ENCODE measurements at regions not wholly inside any gene's neighbourhood (a gene's known extent, or its start where the extent isn't known, plus 50 kb on each side); places are given as distances from the start of the nearest gene placed in this dataset.
"Not testable (repeated sequence)": the region's sequence is repeated elsewhere in the genome, so short reads cannot be mapped to it uniquely, and the experiment has no call there.

- Mint-ChIP-seq H3K4me1 (peaks cover 0 to 2% (median 0%) of the 10 kb centered on the region in 3 donors), H3K36me3 (no peaks in the 10 kb centered on the region), H3K4me3 (no peak overlapping the region), H3K27ac (no peak overlapping the region), H3K9me3 (peaks cover 0 to 2% (median 0%) of the 10 kb centered on the region in 3 donors), H3K27me3 (peaks cover 1% of the 10 kb centered on the region)
These were observed 172.0 kb upstream of the MSX2 start for GRCh38 chr5:174552428-174552827.

- peak overlapping the region in 1 of 3 donors; percentile 62 for H3K27ac Mint-ChIP-seq
- H3K4me1 Mint-ChIP-seq = peaks cover 0 to 2% (median 0%) of the 10 kb centered on the region in 3 donors
- peaks cover 0 to 2% (median 0%) of the 10 kb centered on the region in 3 donors for H3K9me3 Mint-ChIP-seq
- H3K36me3 Mint-ChIP-seq = no peaks in the 10 kb centered on the region
- H3K4me3 Mint-ChIP-seq = no peak overlapping the region
- H3K27me3 Mint-ChIP-seq = peaks cover 1% of the 10 kb centered on the region
These were observed 170.8 kb upstream of the MSX2 start for GRCh38 chr5:174553556-174553955.

GRCh38 chr5:174555726-174556125, 168.7 kb upstream of the MSX2 start:
- Mint-ChIP-seq H3K27ac (no peak overlapping the region), H3K27me3 (no peaks in the 10 kb centered on the region), H3K4me3 (no peak overlapping the region), H3K36me3 (no peaks in the 10 kb centered on the region), H3K9me3 (peaks cover 0 to 2% (median 0%) of the 10 kb centered on the region in 3 donors), H3K4me1 (peaks cover 0 to 2% (median 0%) of the 10 kb centered on the region in 3 donors)

GRCh38 chr5:174556756-174557155, 167.6 kb upstream of the MSX2 start:
- H3K9me3 Mint-ChIP-seq = peaks cover 0 to 2% (median 0%) of the 10 kb centered on the region in 3 donors

GRCh38 chr5:174558190-174558589, 166.2 kb upstream of the MSX2 start:
- Mint-ChIP-seq H3K9me3 (peaks cover 0 to 2% (median 0%) of the 10 kb centered on the region in 3 donors), H3K4me1 (peaks cover 0 to 2% (median 0%) of the 10 kb centered on the region in 3 donors), H3K27me3 (no peaks in the 10 kb centered on the region), H3K4me3 (no peak overlapping the region), H3K27ac (no peak overlapping the region), H3K36me3 (no peaks in the 10 kb centered on the region)

More at GRCh38 chr5:174556756-174557155, 167.6 kb upstream of the MSX2 start:
- Mint-ChIP-seq H3K4me3 (no peak overlapping the region), H3K27ac (no peak overlapping the region), H3K36me3 (no peaks in the 10 kb centered on the region), H3K27me3 (no peaks in the 10 kb centered on the region), H3K4me1 (peaks cover 0 to 2% (median 0%) of the 10 kb centered on the region in 3 donors)

GRCh38 chr5:174559141-174559540, 165.2 kb upstream of the MSX2 start:
- Mint-ChIP-seq H3K4me1 (peaks cover 0 to 2% (median 0%) of the 10 kb centered on the region in 3 donors), H3K9me3 (peaks cover 0 to 2% (median 0%) of the 10 kb centered on the region in 3 donors), H3K27ac (peak overlapping the region in 1 of 3 donors; percentile 59), H3K27me3 (no peaks in the 10 kb centered on the region), H3K36me3 (no peaks in the 10 kb centered on the region), H3K4me3 (no peak overlapping the region)

GRCh38 chr5:174559566-174560090, 164.8 kb upstream of the MSX2 start:
- Mint-ChIP-seq H3K4me1 (peaks cover 0 to 2% (median 0%) of the 10 kb centered on the region in 3 donors), H3K9me3 (peaks cover 0 to 2% (median 0%) of the 10 kb centered on the region in 3 donors), H3K27ac (no peak overlapping the region), H3K36me3 (no peaks in the 10 kb centered on the region), H3K27me3 (no peaks in the 10 kb centered on the region), H3K4me3 (no peak overlapping the region)

GRCh38 chr5:174560861-174561260, 163.5 kb upstream of the MSX2 start:
- no peaks in the 10 kb centered on the region for H3K36me3 Mint-ChIP-seq

GRCh38 chr5:174563040-174563439, 161.3 kb upstream of the MSX2 start:
- H3K4me3 Mint-ChIP-seq, H3K36me3 Mint-ChIP-seq, H3K9me3 Mint-ChIP-seq, H3K27ac Mint-ChIP-seq, H3K27me3 Mint-ChIP-seq, H3K4me1 Mint-ChIP-seq: not testable (repeated sequence)

More at GRCh38 chr5:174560861-174561260, 163.5 kb upstream of the MSX2 start:
- Mint-ChIP-seq H3K27me3 (no peaks in the 10 kb centered on the region), H3K4me3 (no peak overlapping the region), H3K4me1 (peaks cover 0 to 2% (median 0%) of the 10 kb centered on the region in 3 donors), H3K9me3 (peaks cover 0 to 3% (median 2%) of the 10 kb centered on the region in 3 donors), H3K27ac (no peak overlapping the region)

- H3K9me3 Mint-ChIP-seq = peaks cover 0 to 9% (median 0%) of the 10 kb centered on the region in 3 donors
- H3K4me3 Mint-ChIP-seq = no peak overlapping the region
- no peaks in the 10 kb centered on the region for H3K4me1 Mint-ChIP-seq
- H3K27me3 Mint-ChIP-seq = no peaks in the 10 kb centered on the region
- no peaks in the 10 kb centered on the region for H3K36me3 Mint-ChIP-seq
- no peak overlapping the region for H3K27ac Mint-ChIP-seq
These were observed 160.5 kb upstream of the MSX2 start for GRCh38 chr5:174563899-174564298.

- no peaks in the 10 kb centered on the region for H3K36me3 Mint-ChIP-seq
- no peak overlapping the region for H3K4me3 Mint-ChIP-seq
- H3K4me1 Mint-ChIP-seq = peaks cover 0 to 1% (median 0%) of the 10 kb centered on the region in 3 donors
- H3K27me3 Mint-ChIP-seq = no peaks in the 10 kb centered on the region
- no peak overlapping the region for H3K27ac Mint-ChIP-seq
- H3K9me3 Mint-ChIP-seq = peaks cover 0 to 9% (median 2%) of the 10 kb centered on the region in 3 donors
These were observed 156.8 kb upstream of the MSX2 start for GRCh38 chr5:174567506-174568141.

GRCh38 chr5:174570662-174571061, 153.7 kb upstream of the MSX2 start:
- no peaks in the 10 kb centered on the region for H3K36me3 Mint-ChIP-seq
- H3K27ac Mint-ChIP-seq = no peak overlapping the region
- H3K27me3 Mint-ChIP-seq = no peaks in the 10 kb centered on the region
- H3K4me1 Mint-ChIP-seq = peaks cover 0 to 1% (median 0%) of the 10 kb centered on the region in 3 donors
- H3K4me3 Mint-ChIP-seq = no peak overlapping the region
- H3K9me3 Mint-ChIP-seq = peaks cover 0 to 8% (median 2%) of the 10 kb centered on the region in 3 donors

- Mint-ChIP-seq H3K27ac (no peak overlapping the region), H3K9me3 (peaks cover 0 to 2% (median 0%) of the 10 kb centered on the region in 3 donors), H3K4me1 (peaks cover 0 to 1% (median 0%) of the 10 kb centered on the region in 3 donors), H3K27me3 (no peaks in the 10 kb centered on the region), H3K4me3 (no peak overlapping the region), H3K36me3 (no peaks in the 10 kb centered on the region)
These were observed 152.6 kb upstream of the MSX2 start for GRCh38 chr5:174571662-174572397.

GRCh38 chr5:174572591-174572990, 151.8 kb upstream of the MSX2 start:
- Mint-ChIP-seq H3K36me3 (no peaks in the 10 kb centered on the region), H3K27me3 (no peaks in the 10 kb centered on the region), H3K4me1 (peaks cover 0 to 1% (median 0%) of the 10 kb centered on the region in 3 donors), H3K9me3 (peaks cover 0 to 2% (median 0%) of the 10 kb centered on the region in 3 donors), H3K4me3 (no peak overlapping the region), H3K27ac (no peak overlapping the region)

Data from IgD-negative memory B cell (primary cell).